ENCODE measurements at regions not wholly inside any gene's neighbourhood (a gene's known extent, or its start where the extent isn't known, plus 50 kb on each side); places are given as distances from the start of the nearest gene placed in this dataset.

DNA sequence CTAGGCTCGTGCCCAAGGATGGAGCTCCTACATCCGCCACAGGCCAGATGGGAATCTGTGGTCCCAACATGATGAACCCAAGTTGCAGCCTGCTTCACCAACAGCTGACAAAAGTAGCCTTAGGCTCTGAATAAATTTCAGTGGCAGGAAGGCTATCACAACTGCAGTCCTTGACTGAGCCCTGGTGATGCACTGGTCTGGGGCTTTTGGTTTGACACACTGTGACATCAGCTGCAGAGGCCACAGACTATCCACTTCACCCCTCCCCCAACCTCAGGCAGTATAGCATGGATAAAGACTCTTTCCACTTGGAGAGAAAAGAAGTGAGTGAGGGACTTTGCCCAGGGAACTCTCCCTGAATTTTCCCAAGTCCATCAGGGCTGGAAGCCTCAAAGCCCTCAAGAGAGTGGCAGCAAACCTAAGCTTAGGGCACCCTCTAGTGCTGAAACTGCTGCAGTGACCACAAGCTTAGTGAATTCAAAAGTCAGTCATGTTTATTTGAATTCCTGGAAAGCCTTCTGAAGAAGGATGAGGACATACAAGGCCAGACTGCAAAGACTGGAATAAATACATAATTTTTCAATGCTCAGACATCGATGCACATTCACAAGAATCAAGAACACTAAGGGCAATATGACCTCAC is 135.0 kb upstream of the TENT5D start:
- POLR2A ChIA-PET = no interaction called here
- H3K4me3 ChIP-seq (ENCODE audit: low read depth, low read length) = no peak overlapping the region
- TF ChIP-seq, protein P1, sequence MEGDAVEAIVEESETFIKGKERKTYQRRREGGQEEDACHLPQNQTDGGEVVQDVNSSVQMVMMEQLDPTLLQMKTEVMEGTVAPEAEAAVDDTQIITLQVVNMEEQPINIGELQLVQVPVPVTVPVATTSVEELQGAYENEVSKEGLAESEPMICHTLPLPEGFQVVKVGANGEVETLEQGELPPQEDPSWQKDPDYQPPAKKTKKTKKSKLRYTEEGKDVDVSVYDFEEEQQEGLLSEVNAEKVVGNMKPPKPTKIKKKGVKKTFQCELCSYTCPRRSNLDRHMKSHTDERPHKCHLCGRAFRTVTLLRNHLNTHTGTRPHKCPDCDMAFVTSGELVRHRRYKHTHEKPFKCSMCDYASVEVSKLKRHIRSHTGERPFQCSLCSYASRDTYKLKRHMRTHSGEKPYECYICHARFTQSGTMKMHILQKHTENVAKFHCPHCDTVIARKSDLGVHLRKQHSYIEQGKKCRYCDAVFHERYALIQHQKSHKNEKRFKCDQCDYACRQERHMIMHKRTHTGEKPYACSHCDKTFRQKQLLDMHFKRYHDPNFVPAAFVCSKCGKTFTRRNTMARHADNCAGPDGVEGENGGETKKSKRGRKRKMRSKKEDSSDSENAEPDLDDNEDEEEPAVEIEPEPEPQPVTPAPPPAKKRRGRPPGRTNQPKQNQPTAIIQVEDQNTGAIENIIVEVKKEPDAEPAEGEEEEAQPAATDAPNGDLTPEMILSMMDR (IDR thresholded peaks at IDR 0.05; ENCODE audit: insufficient read depth, low read depth, low read length) = no peak
- no peak for DNase-seq (ENCODE audit: low read depth)
- H3K27me3 ChIP-seq (ENCODE audit: control insufficient read depth, insufficient read depth, low read length) = no peaks in the 10 kb centered on the region
- CTCF ChIA-PET = no interaction called here
- no peaks in the 10 kb centered on the region for H3K36me3 ChIP-seq (ENCODE audit: control insufficient read depth, insufficient read depth, low read length)

DNA sequence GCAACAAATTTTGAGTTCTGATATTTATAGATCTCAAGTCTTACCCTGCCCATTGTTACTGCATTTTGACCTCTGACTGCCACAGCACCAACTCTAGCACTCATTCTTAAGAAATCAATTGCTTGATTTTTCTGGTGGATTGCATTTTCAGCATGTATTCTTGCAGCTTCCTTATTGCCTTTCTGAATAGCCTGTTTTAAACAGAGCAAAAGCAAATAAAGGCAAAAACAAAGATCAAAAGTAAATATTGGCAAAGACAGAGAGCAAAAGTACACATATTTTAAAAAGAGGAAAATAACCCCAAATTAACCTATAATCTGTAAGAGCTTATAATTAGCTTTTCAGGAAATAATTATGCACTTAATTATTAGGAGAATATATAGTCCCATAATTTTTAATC is 129.4 kb upstream of the TENT5D start:
- TF ChIP-seq, protein P1 (IDR thresholded peaks at IDR 0.05; ENCODE audit: insufficient read depth, low read depth, low read length) = no peak
- ChIA-PET POLR2A (no interaction called here), CTCF (no interaction called here)
- H3K36me3 ChIP-seq (ENCODE audit: control insufficient read depth, insufficient read depth, low read length) = no peaks in the 10 kb centered on the region
- H3K27me3 ChIP-seq (ENCODE audit: control insufficient read depth, insufficient read depth, low read length) = no peaks in the 10 kb centered on the region
- DNase-seq (ENCODE audit: low read depth) = no peak
- no peak overlapping the region for H3K4me3 ChIP-seq (ENCODE audit: low read depth, low read length)

DNA sequence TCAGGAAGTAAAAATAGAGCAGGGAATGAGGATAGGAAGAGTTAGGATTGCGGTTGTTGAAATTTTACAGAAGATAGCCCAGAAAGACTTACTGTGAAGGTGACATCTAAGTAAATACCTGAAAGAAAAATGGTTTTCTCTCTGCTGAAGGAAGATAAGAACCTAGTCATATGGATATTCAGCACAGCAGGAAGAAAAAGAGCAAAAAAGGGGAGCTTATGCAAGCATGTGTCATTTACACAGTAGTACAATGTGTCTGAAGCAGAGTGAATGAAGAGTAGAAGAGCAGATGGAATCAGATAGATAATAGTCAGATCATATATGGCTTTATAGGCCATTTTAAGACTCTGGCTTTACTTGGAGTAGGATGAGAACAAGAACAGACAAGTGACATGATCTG is 126.9 kb upstream of the TENT5D start:
- Histone ChIP-seq H3K4me3 (ENCODE audit: low read depth, low read length) (no peak overlapping the region), H3K36me3 (ENCODE audit: control insufficient read depth, insufficient read depth, low read length) (no peaks in the 10 kb centered on the region), H3K27me3 (ENCODE audit: control insufficient read depth, insufficient read depth, low read length) (no peaks in the 10 kb centered on the region)
- POLR2A ChIA-PET = no interaction called here
- CTCF ChIA-PET = no interaction called here
- no peak for DNase-seq (ENCODE audit: low read depth)
- TF ChIP-seq, protein P1 (IDR thresholded peaks at IDR 0.05; ENCODE audit: insufficient read depth, low read depth, low read length) = no peak

DNA sequence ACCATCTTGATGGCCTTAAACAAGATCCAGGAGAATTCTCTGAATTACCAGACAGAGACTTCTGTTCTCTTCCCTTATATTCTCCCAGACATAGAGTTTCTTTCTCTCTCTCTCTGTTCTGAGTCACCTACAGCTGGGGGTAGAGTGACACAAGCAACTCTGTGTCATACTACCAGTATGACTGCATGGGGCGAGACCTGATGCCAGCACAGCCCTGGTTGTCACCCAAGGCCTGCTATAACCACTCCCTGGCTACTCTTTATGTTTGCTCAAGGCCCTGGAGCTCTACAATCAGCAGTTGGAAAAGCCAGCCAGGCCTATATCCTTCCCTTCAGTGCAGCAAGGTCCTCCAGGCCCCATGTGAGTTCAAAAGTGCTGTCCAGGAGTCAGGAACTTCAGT is 114.2 kb upstream of the TENT5D start:
- ChIA-PET CTCF (no interaction called here), POLR2A (no interaction called here)
- Histone ChIP-seq H3K36me3 (ENCODE audit: control insufficient read depth, insufficient read depth, low read length) (no peaks in the 10 kb centered on the region), H3K4me3 (ENCODE audit: low read depth, low read length) (no peak overlapping the region), H3K27me3 (ENCODE audit: control insufficient read depth, insufficient read depth, low read length) (no peaks in the 10 kb centered on the region)
- TF ChIP-seq, protein P1 (IDR thresholded peaks at IDR 0.05; ENCODE audit: insufficient read depth, low read depth, low read length) = no peak
- no peak for DNase-seq (ENCODE audit: low read depth)

DNA sequence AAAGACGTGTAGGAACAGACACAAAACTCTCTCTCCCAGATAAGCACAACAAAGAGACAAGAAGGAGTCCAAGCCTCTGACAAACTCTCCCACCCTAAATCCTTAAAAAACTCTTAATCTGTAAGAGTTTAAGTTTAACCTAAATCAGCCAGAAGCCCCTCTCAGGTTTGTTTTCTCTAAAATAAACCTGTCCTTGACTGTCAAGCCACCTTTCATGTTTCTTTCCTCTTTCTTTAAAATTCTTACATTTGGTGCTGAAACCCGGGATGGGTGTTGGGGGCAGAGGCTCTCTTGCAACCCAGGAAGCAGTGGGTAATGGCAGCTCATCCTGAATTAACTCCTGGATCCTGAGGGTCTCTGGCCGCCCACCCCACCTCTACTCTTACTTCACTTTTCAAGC is 107.8 kb upstream of the TENT5D start:
- Histone ChIP-seq H3K4me3 (ENCODE audit: low read depth, low read length) (no peak overlapping the region), H3K27me3 (ENCODE audit: control insufficient read depth, insufficient read depth, low read length) (no peaks in the 10 kb centered on the region), H3K36me3 (ENCODE audit: control insufficient read depth, insufficient read depth, low read length) (no peaks in the 10 kb centered on the region)
- POLR2A ChIA-PET = no interaction called here
- CTCF ChIA-PET = no interaction called here
- TF ChIP-seq, protein P1 (IDR thresholded peaks at IDR 0.05; ENCODE audit: insufficient read depth, low read depth, low read length) = no peak
- DNase-seq (ENCODE audit: low read depth) = no peak

All from BJ (cell line).